GM23338 (cell line): ENCODE measurements at regions not wholly inside any gene's neighbourhood (a gene's known extent, or its start where the extent isn't known, plus 50 kb on each side); places are given as distances from the start of the nearest gene placed in this dataset.
A peak's percentile ranks its signal among the peaks of the same experiment; 100 is the strongest.

Experiments
- ATAC-seq: fragments of 200-7000 bp; cut with Tn5 transposase; 3 replicates; pipeline ENCODE4 v1.9.1; 2020
- DNase-seq: peaks from one replicate; pipeline ENCODE4 v3.0.0-alpha.2; 2015; ENCODE audit warnings: low spot score
- H2AFZ ChIP-seq: fragments of 200-600 bp; sonication (generic); 2 replicates; pipeline ENCODE4 v1.8.0; 2016; ENCODE audit warnings: antibody characterized with exemption, mild to moderate bottlenecking, moderate library complexity
- H3F3A ChIP-seq: fragments of 200-600 bp; sonication (generic); replicated peaks from 2 replicates; pipeline ENCODE4 v1.8.0; 2017; ENCODE audit warnings: antibody characterized with exemption, mixed run types, low read depth
- H3K27ac ChIP-seq: fragments of 200-600 bp; sonication (generic); 2 replicates; pipeline ENCODE4 v1.6.1; 2016; ENCODE audit warnings: low read depth
- H3K27me3 ChIP-seq: fragments of 200-600 bp; sonication (generic); 2 replicates; pipeline ENCODE4 v1.8.0; 2016; ENCODE audit warnings: mild to moderate bottlenecking, mixed run types, moderate library complexity; ENCODE audit not compliant: insufficient read depth
- H3K36me3 ChIP-seq: fragments of 200-600 bp; sonication (generic); 2 replicates; pipeline ENCODE4 v1.8.0; 2016; ENCODE audit warnings: mild to moderate bottlenecking; ENCODE audit not compliant: insufficient read depth
- H3K4me1 ChIP-seq: fragments of 200-600 bp; sonication (generic); 2 replicates; pipeline ENCODE4 v1.8.0; 2016; ENCODE audit warnings: mild to moderate bottlenecking, moderate library complexity; ENCODE audit not compliant: insufficient read depth
- H3K4me2 ChIP-seq: fragments of 200-600 bp; sonication (generic); 2 replicates; pipeline ENCODE4 v1.7.1; 2017; ENCODE audit warnings: mixed run types
- H3K4me3 ChIP-seq: fragments of 200-600 bp; sonication (generic); 2 replicates; pipeline ENCODE4 v1.6.1; 2016; ENCODE audit warnings: mixed run types
- H3K79me2 ChIP-seq: fragments of 200-600 bp; sonication (generic); replicated peaks from 2 replicates; pipeline ENCODE4 v1.8.0; 2017; ENCODE audit warnings: mild to moderate bottlenecking; ENCODE audit not compliant: insufficient read depth
- H3K9me2 ChIP-seq: fragments of 200-600 bp; sonication (generic); 2 replicates; pipeline ENCODE4 v1.8.0; 2017; ENCODE audit not compliant: insufficient read depth
- H4K20me1 ChIP-seq: fragments of 200-600 bp; sonication (generic); replicated peaks from 2 replicates; pipeline ENCODE4 v1.8.0; 2017; ENCODE audit warnings: mild to moderate bottlenecking; ENCODE audit not compliant: insufficient read depth
- H3K27ac Mint-ChIP-seq: 2 replicates; pipeline ENCODE4 v1.8.0; 2020; ENCODE audit warnings: inconsistent platforms, mild to moderate bottlenecking, moderate library complexity, mixed read lengths
- H3K27me3 Mint-ChIP-seq: 3 replicates; pipeline ENCODE4 v1.8.0; 2022; ENCODE audit warnings: low read depth, mild to moderate bottlenecking, moderate library complexity, mixed read lengths, inconsistent platforms; ENCODE audit not compliant: insufficient read depth, poor library complexity
- H3K36me3 Mint-ChIP-seq: 3 replicates; pipeline ENCODE4 v1.8.0; 2021; ENCODE audit warnings: low read depth, mild to moderate bottlenecking, inconsistent platforms, moderate library complexity, mixed read lengths
- H3K4me1 Mint-ChIP-seq: 3 replicates; pipeline ENCODE4 v1.8.0; 2020; ENCODE audit warnings: mild to moderate bottlenecking, inconsistent platforms, mixed read lengths
- H3K4me3 Mint-ChIP-seq: 3 replicates; pipeline ENCODE4 v1.8.0; 2021; ENCODE audit warnings: moderate library complexity, mild to moderate bottlenecking, inconsistent platforms, mixed read lengths
- H3K9me3 Mint-ChIP-seq: 3 replicates; pipeline ENCODE4 v1.8.0; 2020; ENCODE audit warnings: moderate library complexity, mild to moderate bottlenecking, inconsistent platforms, mixed read lengths
- CREB1 ChIP-seq: fragments of 250-450 bp; sonication (Bioruptor Pico); IDR thresholded peaks from 2 replicates; pipeline ENCODE4 v1.5.0; 2020; ENCODE audit warnings: low read depth, mild to moderate bottlenecking, moderate library complexity
- CTCF ChIP-seq, 2 experiments: fragments of 200-600 bp in 1 of 2; sonication (generic) in 1 of 2; conservative IDR thresholded peaks; 2 replicates each; pipeline versions ENCODE4 v1.5.1 to v1.6.1; 2016 to 2017; ENCODE audit warnings: antibody characterized with exemption in 2 of 2, low read depth in 2 of 2, mild to moderate bottlenecking in 2 of 2, moderate library complexity in 1 of 2
- ETS1 ChIP-seq: IDR thresholded peaks from 2 replicates; pipeline ENCODE4 v1.6.1; 2016; ENCODE audit warnings: antibody characterized with exemption
- EZH2 ChIP-seq: fragments of 200-600 bp; sonication (generic); IDR thresholded peaks from one replicate; pipeline ENCODE4 v1.8.0; 2017; ENCODE audit warnings: antibody characterized with exemption, mild to moderate bottlenecking, low read depth; ENCODE audit not compliant: unreplicated experiment
- EZH2phosphoT487 ChIP-seq: fragments of 200-600 bp; sonication (generic); IDR thresholded peaks from one replicate; pipeline ENCODE4 v1.8.1; 2018; ENCODE audit warnings: antibody characterized with exemption; ENCODE audit not compliant: unreplicated experiment
- JUNB ChIP-seq: IDR thresholded peaks from one replicate; pipeline ENCODE4 v1.6.1; 2016; ENCODE audit warnings: antibody characterized with exemption; ENCODE audit not compliant: unreplicated experiment
- NANOG ChIP-seq: IDR thresholded peaks from 2 replicates; pipeline ENCODE4 v1.6.1; 2016; ENCODE audit warnings: antibody characterized with exemption, borderline replicate concordance
- POLR2AphosphoS5 ChIP-seq: IDR thresholded peaks from 2 replicates; pipeline ENCODE4 v1.6.1; 2016; ENCODE audit warnings: antibody characterized with exemption, low read depth
- REST ChIP-seq: IDR thresholded peaks from one replicate; pipeline ENCODE4 v1.6.1; 2018; ENCODE audit warnings: antibody characterized with exemption; ENCODE audit not compliant: unreplicated experiment
- STAT1 ChIP-seq: IDR thresholded peaks from one replicate; pipeline ENCODE4 v1.6.1; 2016; ENCODE audit warnings: antibody characterized with exemption; ENCODE audit not compliant: unreplicated experiment
- ZNF114 ChIP-seq: fragments of 250-450 bp; sonication (Bioruptor Pico); IDR thresholded peaks from 2 replicates; pipeline ENCODE4 v1.5.0; 2020; ENCODE audit warnings: mild to moderate bottlenecking, moderate library complexity
- ZNF331 ChIP-seq: fragments of 250-450 bp; sonication (Bioruptor Pico); IDR thresholded peaks from 2 replicates; pipeline ENCODE4 v1.5.0; 2020; ENCODE audit warnings: low read depth, mild to moderate bottlenecking, moderate library complexity
- TF ChIP-seq, protein P1 (sequence below): fragments of 250-450 bp; sonication (Bioruptor Pico); IDR thresholded peaks from 2 replicates; pipeline ENCODE4 v1.5.0; 2020; ENCODE audit warnings: mild to moderate bottlenecking, moderate library complexity

DNA sequence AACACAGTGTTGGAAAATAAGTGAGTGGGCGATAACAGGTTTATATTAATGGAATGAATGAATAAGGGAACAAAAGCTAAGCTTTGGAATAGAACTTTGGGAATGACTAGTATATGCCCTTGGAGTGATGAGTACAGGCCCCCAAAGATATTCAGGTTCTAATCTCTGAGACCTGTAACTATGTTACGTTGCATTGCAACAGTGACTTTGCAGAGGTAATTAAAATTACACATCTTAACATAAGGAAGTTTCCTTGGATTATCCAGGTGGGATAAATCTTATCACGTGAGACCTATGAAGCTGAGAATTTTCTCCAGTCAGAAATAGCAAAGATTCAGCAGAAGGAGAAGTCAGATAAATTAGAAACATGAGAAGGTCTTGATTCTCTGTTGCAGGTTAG lies 661.5 kb upstream of the LINC00305 start:
- H3K79me2 ChIP-seq = no peaks in the 10 kb centered on the region
- H3K27ac ChIP-seq = no peak overlapping the region
- no peaks in the 10 kb centered on the region for H3F3A ChIP-seq
- Mint-ChIP-seq H3K36me3 (peaks cover 3% of the 10 kb centered on the region; the same call in 2 of the 3 replicates), H3K9me3 (peaks cover 2% of the 10 kb centered on the region; the same call in 1 of the 3 replicates), H3K4me3 (no peak overlapping the region), H3K27ac (no peak overlapping the region), H3K27me3 (no peaks in the 10 kb centered on the region), H3K4me1 (no peaks in the 10 kb centered on the region; the same call in 2 of the 3 replicates)
- H3K4me2 ChIP-seq = no peak overlapping the region
- no peaks in the 10 kb centered on the region for H3K4me1 ChIP-seq
- H2AFZ ChIP-seq = peak overlapping the region; percentile 16; the same call in 1 of the 2 replicates
- no peaks in the 10 kb centered on the region for H3K27me3 ChIP-seq
- TF ChIP-seq ETS1 (no peak), REST (no peak), EZH2phosphoT487 (no peak), POLR2AphosphoS5 (no peak), CTCF (conservative IDR thresholded peaks at IDR 0.05; ENCODE audit: low read depth in 2 of 2) (no peak), JUNB (no peak), ZNF331 (CRISPR knock-in tag) (no peak), CREB1 (CRISPR knock-in tag) (no peak), STAT1 (no peak), ZNF114 (no peak), NANOG (no peak), EZH2 (no peak)
- TF ChIP-seq, protein P1, sequence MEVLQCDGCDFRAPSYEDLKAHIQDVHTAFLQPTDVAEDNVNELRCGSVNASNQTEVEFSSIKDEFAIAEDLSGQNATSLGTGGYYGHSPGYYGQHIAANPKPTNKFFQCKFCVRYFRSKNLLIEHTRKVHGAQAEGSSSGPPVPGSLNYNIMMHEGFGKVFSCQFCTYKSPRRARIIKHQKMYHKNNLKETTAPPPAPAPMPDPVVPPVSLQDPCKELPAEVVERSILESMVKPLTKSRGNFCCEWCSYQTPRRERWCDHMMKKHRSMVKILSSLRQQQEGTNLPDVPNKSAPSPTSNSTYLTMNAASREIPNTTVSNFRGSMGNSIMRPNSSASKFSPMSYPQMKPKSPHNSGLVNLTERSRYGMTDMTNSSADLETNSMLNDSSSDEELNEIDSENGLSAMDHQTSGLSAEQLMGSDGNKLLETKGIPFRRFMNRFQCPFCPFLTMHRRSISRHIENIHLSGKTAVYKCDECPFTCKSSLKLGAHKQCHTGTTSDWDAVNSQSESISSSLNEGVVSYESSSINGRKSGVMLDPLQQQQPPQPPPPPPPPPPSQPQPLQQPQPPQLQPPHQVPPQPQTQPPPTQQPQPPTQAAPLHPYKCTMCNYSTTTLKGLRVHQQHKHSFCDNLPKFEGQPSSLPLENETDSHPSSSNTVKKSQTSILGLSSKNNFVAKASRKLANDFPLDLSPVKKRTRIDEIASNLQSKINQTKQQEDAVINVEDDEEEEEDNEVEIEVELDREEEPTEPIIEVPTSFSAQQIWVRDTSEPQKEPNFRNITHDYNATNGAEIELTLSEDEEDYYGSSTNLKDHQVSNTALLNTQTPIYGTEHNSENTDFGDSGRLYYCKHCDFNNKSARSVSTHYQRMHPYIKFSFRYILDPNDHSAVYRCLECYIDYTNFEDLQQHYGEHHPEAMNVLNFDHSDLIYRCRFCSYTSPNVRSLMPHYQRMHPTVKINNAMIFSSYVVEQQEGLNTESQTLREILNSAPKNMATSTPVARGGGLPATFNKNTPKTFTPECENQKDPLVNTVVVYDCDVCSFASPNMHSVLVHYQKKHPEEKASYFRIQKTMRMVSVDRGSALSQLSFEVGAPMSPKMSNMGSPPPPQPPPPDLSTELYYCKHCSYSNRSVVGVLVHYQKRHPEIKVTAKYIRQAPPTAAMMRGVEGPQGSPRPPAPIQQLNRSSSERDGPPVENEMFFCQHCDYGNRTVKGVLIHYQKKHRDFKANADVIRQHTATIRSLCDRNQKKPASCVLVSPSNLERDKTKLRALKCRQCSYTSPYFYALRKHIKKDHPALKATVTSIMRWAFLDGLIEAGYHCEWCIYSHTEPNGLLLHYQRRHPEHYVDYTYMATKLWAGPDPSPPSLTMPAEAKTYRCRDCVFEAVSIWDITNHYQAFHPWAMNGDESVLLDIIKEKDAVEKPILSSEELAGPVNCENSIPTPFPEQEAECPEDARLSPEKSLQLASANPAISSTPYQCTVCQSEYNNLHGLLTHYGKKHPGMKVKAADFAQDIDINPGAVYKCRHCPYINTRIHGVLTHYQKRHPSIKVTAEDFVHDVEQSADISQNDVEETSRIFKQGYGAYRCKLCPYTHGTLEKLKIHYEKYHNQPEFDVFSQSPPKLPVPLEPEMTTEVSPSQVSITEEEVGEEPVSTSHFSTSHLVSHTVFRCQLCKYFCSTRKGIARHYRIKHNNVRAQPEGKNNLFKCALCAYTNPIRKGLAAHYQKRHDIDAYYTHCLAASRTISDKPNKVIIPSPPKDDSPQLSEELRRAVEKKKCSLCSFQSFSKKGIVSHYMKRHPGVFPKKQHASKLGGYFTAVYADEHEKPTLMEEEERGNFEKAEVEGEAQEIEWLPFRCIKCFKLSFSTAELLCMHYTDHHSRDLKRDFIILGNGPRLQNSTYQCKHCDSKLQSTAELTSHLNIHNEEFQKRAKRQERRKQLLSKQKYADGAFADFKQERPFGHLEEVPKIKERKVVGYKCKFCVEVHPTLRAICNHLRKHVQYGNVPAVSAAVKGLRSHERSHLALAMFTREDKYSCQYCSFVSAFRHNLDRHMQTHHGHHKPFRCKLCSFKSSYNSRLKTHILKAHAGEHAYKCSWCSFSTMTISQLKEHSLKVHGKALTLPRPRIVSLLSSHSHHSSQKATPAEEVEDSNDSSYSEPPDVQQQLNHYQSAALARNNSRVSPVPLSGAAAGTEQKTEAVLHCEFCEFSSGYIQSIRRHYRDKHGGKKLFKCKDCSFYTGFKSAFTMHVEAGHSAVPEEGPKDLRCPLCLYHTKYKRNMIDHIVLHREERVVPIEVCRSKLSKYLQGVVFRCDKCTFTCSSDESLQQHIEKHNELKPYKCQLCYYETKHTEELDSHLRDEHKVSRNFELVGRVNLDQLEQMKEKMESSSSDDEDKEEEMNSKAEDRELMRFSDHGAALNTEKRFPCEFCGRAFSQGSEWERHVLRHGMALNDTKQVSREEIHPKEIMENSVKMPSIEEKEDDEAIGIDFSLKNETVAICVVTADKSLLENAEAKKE (CRISPR knock-in tag) = no peak
- ATAC-seq (no peak), DNase-seq (no peak)
- H3K36me3 ChIP-seq = no peaks in the 10 kb centered on the region
- H3K4me3 ChIP-seq = no peak overlapping the region
- no peaks in the 10 kb centered on the region for H4K20me1 ChIP-seq
- peaks cover 14% of the 10 kb centered on the region for H3K9me2 ChIP-seq
